PFSK-1 (cell line): ENCODE measurements at regions not wholly inside any gene's neighbourhood (a gene's known extent, or its start where the extent isn't known, plus 50 kb on each side); places are given as distances from the start of the nearest gene placed in this dataset.

Source experiments
- FOXP2 ChIP-seq: optimal IDR thresholded peaks from 2 replicates; pipeline ENCODE3; 2011; ENCODE audit warnings: borderline replicate concordance, control low read depth, inconsistent platforms; ENCODE audit not compliant: insufficient read depth; ENCODE audit errors: extremely low read length, extremely low read depth
- POLR2AphosphoS5 ChIP-seq: IDR thresholded peaks from 2 replicates; pipeline ENCODE4 v1.6.1; 2012; ENCODE audit warnings: low read depth, mild to moderate bottlenecking, control low read depth, low read length, moderate library complexity
- REST ChIP-seq, 2 experiments: IDR thresholded peaks; 2 replicates each; pipeline versions ENCODE4 v1.6.1 to v1.8.0; 2011 to 2012; ENCODE audit warnings: low read depth in 2 of 2, low read length in 2 of 2, control low read depth in 1 of 2, inconsistent platforms in 1 of 2, mild to moderate bottlenecking in 1 of 2, moderate library complexity in 1 of 2; ENCODE audit not compliant: insufficient read depth in 1 of 2
- SIN3A ChIP-seq: IDR thresholded peaks from 2 replicates; pipeline ENCODE4 v1.6.1; 2012; ENCODE audit warnings: mild to moderate bottlenecking, low read length, moderate library complexity, borderline replicate concordance; ENCODE audit not compliant: insufficient read depth
- TAF1 ChIP-seq: IDR thresholded peaks from 2 replicates; pipeline ENCODE4 v1.6.1; 2012; ENCODE audit warnings: low read length, control low read depth, borderline replicate concordance; ENCODE audit not compliant: insufficient read depth

DNA sequence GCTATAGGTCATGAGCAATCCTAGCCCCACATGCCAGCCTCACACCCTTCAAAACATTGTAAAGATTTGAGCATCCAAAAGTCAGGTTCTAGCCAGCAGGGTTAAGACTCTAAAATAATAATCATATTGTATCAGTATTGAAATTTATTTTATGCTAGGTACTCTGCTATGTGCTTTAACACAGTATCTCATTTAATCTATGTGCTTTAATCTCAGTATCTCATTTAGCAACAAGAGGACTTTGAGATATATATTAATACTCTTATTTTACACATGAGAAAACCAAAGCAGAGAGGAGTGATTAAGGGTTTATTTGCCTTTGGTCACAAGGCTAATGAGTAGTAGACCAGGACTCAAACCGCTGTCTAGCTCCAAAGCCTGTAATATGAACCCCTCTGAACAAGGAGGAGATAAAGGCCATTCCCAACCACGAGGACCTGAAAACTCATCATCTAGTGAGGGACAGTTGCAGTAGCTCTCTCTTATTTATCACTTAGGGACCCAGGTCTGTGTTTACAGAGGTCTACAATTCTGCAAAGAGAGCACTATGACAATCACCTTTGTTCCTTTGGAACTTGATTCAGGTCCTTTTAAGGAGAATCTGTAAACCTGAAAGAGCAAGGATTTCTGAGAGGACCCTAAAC lies 116.5 kb upstream of the SERTAD2 start:
- TF ChIP-seq SIN3A (no peak), REST (IDR thresholded peaks at IDR 0.05; ENCODE audit: insufficient read depth in 1 of 2, low read depth in 2 of 2, low read length in 2 of 2) (no peak), TAF1 (no peak), FOXP2 (no peak), POLR2AphosphoS5 (no peak)

DNA sequence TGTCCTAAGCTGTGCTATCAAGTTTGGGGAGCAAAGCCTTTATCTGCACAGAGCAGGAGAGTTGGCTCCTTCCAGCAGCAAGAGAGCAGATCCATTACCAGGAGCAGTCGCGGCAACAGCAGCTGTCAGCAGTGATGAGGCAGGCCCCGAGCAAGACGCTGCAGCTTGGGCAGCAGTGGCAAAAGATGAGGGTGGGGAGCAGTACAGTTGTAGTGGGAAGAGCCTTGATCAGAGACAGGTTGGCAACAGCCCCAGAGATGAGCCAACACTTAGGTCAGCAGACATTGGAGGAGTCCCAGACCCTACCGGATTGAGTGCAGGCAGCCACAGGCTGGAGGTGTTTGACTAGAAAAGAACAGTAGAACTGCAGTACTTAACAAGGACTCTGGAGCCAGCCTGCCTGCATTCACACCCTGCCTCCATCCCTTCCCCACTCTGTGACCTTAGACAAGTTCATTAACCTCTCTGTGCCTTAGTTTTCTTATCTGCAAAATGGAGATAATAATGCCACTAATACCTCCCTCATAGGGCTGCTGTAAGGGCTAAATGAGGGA lies 117.1 kb upstream of the SERTAD2 start:
- no peak for TF ChIP-seq SIN3A

DNA sequence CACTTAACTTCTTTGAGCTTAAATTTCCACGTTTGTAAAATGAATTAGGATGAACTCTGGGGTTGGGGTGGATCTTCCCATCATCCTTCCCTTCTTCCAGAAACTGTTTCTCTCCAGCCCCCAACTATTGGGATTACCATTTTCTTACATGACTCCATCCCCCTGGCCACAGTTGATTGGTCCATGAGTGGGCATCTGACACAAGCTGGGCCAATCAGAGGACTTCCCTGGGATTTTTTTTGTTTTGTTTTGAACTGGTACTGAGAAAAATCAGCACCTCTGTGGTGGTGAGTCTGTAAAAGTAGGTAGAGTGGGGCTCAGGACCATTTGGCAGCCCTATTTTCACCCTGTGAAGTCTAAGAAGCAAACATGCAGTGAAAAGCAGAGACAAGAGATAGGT lies 118.0 kb upstream of the SERTAD2 start:
- TF ChIP-seq FOXP2 (no peak), REST (IDR thresholded peaks at IDR 0.05; ENCODE audit: insufficient read depth in 1 of 2, low read depth in 2 of 2, low read length in 2 of 2) (no peak), POLR2AphosphoS5 (no peak), SIN3A (no peak), TAF1 (no peak)

GRCh38 chr2:64773461-64774118 lies 119.9 kb upstream of the SERTAD2 start:
- TF ChIP-seq TAF1 (no peak), POLR2AphosphoS5 (no peak), FOXP2 (no peak), SIN3A (no peak), REST (IDR thresholded peaks at IDR 0.05; ENCODE audit: insufficient read depth in 1 of 2, low read depth in 2 of 2, low read length in 2 of 2) (no peak)

- no peak for TF ChIP-seq POLR2AphosphoS5
- no peak for TF ChIP-seq FOXP2
- TF ChIP-seq TAF1, result no peak
- TF ChIP-seq REST (IDR thresholded peaks at IDR 0.05; ENCODE audit: insufficient read depth in 1 of 2, low read depth in 2 of 2, low read length in 2 of 2), result no peak
- TF ChIP-seq SIN3A, result no peak
Observed at GRCh38 chr2:64777841-64778240, 124.1 kb upstream of the SERTAD2 start.
